ENCODE measurements at regions not wholly inside any gene's neighbourhood (a gene's known extent, or its start where the extent isn't known, plus 50 kb on each side); places are given as distances from the start of the nearest gene placed in this dataset.

DNA sequence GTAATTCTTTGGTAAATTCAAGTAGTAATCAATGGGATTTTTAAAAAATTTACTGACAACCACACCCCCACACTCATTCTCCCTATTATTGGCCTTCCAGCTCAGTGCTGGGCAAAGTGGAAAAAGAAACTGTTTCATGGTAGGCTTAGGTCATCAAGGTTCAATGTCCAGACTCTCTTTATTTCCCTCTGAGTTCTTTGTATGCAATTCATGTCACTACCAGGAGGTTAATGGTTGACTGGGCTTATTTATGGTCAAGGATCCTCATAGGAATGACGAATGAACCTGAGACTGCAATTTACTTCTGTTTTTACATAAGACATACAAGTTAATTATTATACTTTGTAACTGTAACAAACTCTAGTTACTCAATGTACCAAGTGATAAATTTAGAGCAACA lies 403.2 kb downstream of the KLHL13 start:
- DNase-seq: peak; percentile 85 to 90
- WGBS, 3 donors: 7 to 36% (median 19%) methylated on average over 1 of the region's 1 CpG
- no peaks in the 10 kb centered on the region for H3K36me3 ChIP-seq (ENCODE audit: control insufficient read depth in 3 of 3, insufficient read depth in 2 of 3, low read depth in 1 of 3, low read length in 3 of 3)
- no peaks in the 10 kb centered on the region for H3K9me3 ChIP-seq (ENCODE audit: control insufficient read depth in 2 of 2, insufficient read depth in 1 of 2, low read depth in 1 of 2, low read length in 1 of 2)
- peak; percentile 98 for FAIRE-seq
- peak overlapping the region in 1 of 3 donors; percentile 77 for H3K27ac ChIP-seq (ENCODE audit: low read depth in 1 of 3, low read length in 2 of 3)
- H3K4me1 ChIP-seq (ENCODE audit: control insufficient read depth in 3 of 3, insufficient read depth in 2 of 3, low read depth in 1 of 3, low read length in 2 of 3): peaks cover 0 to 4% (median 0%) of the 10 kb centered on the region in 3 donors
- no peaks in the 10 kb centered on the region for H3K27me3 ChIP-seq (ENCODE audit: control insufficient read depth in 3 of 3, insufficient read depth in 3 of 3, low read length in 3 of 3)
- H3K4me3 ChIP-seq (ENCODE audit: low read depth in 1 of 3, low read length in 3 of 3): no peak overlapping the region

DNA sequence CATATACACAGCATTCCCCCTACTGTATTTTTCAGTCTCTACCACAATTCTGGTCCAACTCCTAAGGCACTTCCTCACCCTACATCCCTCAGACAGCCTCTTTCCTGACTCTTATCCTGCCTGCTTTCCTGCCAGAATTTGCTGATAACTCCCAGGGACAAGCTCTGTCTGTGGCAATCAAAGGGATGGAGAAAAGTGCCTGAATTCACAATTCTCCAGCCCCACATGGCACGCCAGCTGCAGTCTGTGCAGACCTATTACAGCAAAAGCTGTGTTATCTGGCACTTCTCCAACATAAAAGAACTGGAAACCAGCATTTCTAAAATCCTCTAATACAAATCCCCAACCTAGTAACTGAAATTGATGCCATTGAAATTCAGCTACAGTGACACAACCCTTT lies 404.8 kb downstream of the KLHL13 start:
- DNase-seq (peak in 1 of 2 donors; percentile 6), FAIRE-seq (no peak)
- H3K4me1 ChIP-seq (ENCODE audit: control insufficient read depth in 3 of 3, insufficient read depth in 2 of 3, low read depth in 1 of 3, low read length in 2 of 3): peaks cover 0 to 4% (median 0%) of the 10 kb centered on the region in 3 donors
- 35 to 55% (median 47%) methylated on average over 1 of the region's 1 CpG for WGBS, 3 donors
- H3K36me3 ChIP-seq (ENCODE audit: control insufficient read depth in 3 of 3, insufficient read depth in 2 of 3, low read depth in 1 of 3, low read length in 3 of 3): no peaks in the 10 kb centered on the region
- H3K27ac ChIP-seq (ENCODE audit: low read depth in 1 of 3, low read length in 2 of 3): peak overlapping the region in 1 of 3 donors; percentile 6
- H3K9me3 ChIP-seq (ENCODE audit: control insufficient read depth in 2 of 2, insufficient read depth in 1 of 2, low read depth in 1 of 2, low read length in 1 of 2): no peaks in the 10 kb centered on the region
- H3K27me3 ChIP-seq (ENCODE audit: control insufficient read depth in 3 of 3, insufficient read depth in 3 of 3, low read length in 3 of 3): no peaks in the 10 kb centered on the region
- H3K4me3 ChIP-seq (ENCODE audit: low read depth in 1 of 3, low read length in 3 of 3): no peak overlapping the region

DNA sequence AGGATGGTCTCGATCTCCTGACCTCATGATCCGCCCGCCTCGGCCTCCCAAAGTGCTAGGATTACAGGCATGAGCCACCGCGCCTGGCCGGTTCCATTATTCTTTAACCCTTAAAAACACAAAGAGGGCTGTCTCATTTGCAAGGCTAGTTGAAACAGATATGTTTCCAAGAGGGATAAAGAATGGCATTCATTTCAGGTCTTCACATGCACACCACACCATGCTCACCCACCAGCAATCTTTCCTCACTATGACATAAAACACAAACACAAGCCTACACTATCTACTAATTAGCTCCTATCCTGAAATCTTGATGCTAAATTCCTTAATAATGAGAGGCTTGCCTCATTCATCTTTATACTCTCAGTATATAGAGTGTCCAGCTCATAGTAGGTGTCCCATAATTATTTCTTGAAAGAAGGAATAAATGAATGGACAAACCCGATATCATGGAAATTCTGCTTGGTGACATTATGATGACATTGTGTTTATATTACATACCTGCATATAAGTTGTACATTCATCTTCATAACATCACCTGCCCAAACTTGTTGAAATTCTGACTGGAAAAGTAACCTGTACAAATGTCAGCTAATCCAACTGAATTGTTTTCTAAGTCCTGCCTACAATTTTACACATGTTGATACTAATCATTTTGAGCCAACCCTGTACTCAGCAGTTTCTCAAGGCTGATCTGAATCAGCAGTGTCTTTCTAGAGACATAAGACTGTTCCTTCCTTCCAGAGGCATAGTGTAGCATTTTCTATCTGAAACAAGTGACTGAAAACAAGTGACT lies 408.5 kb downstream of the KLHL13 start:
- DNase-seq (no peak), FAIRE-seq (no peak)
- WGBS, 3 donors: 91 to 100% (median 93%) methylated on average over 1 to 8 of the region's 8 CpGs

DNA sequence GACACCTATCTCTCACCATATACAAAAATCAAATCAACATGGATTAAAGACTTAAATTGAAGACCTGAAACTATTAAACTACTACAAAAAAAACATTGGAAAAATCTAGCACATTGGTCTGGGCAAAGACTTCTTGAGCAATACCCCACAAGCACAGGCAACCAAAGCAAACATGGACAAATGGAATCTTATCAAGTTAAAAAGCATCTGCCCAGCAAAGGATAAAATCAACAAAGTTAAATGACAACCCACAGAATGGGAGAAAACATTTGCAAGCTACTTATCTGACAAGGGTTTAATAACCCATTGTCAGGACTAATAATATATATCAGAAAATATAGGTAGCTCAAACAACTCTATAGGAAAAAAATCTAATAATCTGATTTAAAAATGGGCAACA lies 415.6 kb downstream of the KLHL13 start:
- Histone ChIP-seq H3K36me3 (ENCODE audit: control insufficient read depth in 3 of 3, insufficient read depth in 2 of 3, low read depth in 1 of 3, low read length in 3 of 3) (no peaks in the 10 kb centered on the region), H3K4me3 (ENCODE audit: low read depth in 1 of 3, low read length in 3 of 3) (no peak overlapping the region), H3K4me1 (ENCODE audit: control insufficient read depth in 3 of 3, insufficient read depth in 2 of 3, low read depth in 1 of 3, low read length in 2 of 3) (no peaks in the 10 kb centered on the region), H3K27me3 (ENCODE audit: control insufficient read depth in 3 of 3, insufficient read depth in 3 of 3, low read length in 3 of 3) (no peaks in the 10 kb centered on the region), H3K9me3 (ENCODE audit: control insufficient read depth in 2 of 2, insufficient read depth in 1 of 2, low read depth in 1 of 2, low read length in 1 of 2) (peaks cover 0 to 5% of the 10 kb centered on the region in 2 donors), H3K27ac (ENCODE audit: low read depth in 1 of 3, low read length in 2 of 3) (no peak overlapping the region)
- DNase-seq (no peak), FAIRE-seq (no peak)

More for the DNA sequence above, 408.5 kb downstream of the KLHL13 start:
- Histone ChIP-seq H3K4me3 (ENCODE audit: low read depth in 1 of 3, low read length in 3 of 3) (no peak overlapping the region), H3K36me3 (ENCODE audit: control insufficient read depth in 3 of 3, insufficient read depth in 2 of 3, low read depth in 1 of 3, low read length in 3 of 3) (no peaks in the 10 kb centered on the region), H3K9me3 (ENCODE audit: control insufficient read depth in 2 of 2, insufficient read depth in 1 of 2, low read depth in 1 of 2, low read length in 1 of 2) (no peaks in the 10 kb centered on the region), H3K4me1 (ENCODE audit: control insufficient read depth in 3 of 3, insufficient read depth in 2 of 3, low read depth in 1 of 3, low read length in 2 of 3) (no peaks in the 10 kb centered on the region), H3K27me3 (ENCODE audit: control insufficient read depth in 3 of 3, insufficient read depth in 3 of 3, low read length in 3 of 3) (no peaks in the 10 kb centered on the region), H3K27ac (ENCODE audit: low read depth in 1 of 3, low read length in 2 of 3) (no peak overlapping the region)

DNA sequence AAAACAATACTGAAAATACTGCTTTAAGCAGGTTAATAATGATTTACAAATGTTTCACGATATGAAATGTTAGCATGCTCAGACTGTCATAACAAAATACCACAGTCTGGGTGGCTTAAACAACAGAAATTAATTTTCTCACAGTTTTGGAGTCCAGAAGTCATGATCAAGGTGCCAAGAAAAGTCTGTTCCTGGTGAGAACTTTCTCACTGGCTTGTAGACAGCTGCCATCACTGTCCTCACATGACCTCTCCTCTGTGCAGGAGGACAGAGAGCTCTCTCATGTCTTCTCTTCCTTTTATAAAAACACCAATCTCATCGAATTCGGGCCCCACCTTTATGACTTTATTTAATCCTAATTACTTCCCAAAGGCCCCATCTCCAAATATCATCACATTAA lies 426.7 kb downstream of the KLHL13 start:
- no peak for FAIRE-seq
- no peaks in the 10 kb centered on the region for H3K27me3 ChIP-seq (ENCODE audit: control insufficient read depth in 3 of 3, insufficient read depth in 3 of 3, low read length in 3 of 3)
- 11 to 50% (median 36%) methylated on average over 3 of the region's 3 CpGs for WGBS, 3 donors
- no peak for DNase-seq
- H3K27ac ChIP-seq (ENCODE audit: low read depth in 1 of 3, low read length in 2 of 3): no peak overlapping the region
- no peaks in the 10 kb centered on the region for H3K4me1 ChIP-seq (ENCODE audit: control insufficient read depth in 3 of 3, insufficient read depth in 2 of 3, low read depth in 1 of 3, low read length in 2 of 3)
- H3K36me3 ChIP-seq (ENCODE audit: control insufficient read depth in 3 of 3, insufficient read depth in 2 of 3, low read depth in 1 of 3, low read length in 3 of 3): no peaks in the 10 kb centered on the region
- H3K4me3 ChIP-seq (ENCODE audit: low read depth in 1 of 3, low read length in 3 of 3): no peak overlapping the region
- no peaks in the 10 kb centered on the region for H3K9me3 ChIP-seq (ENCODE audit: control insufficient read depth in 2 of 2, insufficient read depth in 1 of 2, low read depth in 1 of 2, low read length in 1 of 2)

DNA sequence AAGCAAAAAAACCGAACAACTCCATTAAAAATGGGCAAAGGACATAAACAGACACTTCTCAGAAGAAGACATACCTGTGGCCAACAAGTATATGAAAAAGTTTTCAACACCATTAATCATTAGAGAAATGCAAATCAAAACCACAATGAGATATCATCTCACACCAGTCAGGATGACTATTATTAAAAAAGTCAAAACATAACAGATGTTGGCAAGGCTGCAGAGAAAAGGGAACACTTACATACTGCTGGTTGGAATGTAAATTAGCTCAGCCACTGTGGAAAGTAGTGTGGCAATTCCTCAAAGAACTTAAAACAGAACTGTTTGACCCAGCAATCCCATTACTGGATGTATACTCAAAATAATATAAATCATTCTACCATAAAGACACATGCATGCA lies 436.3 kb downstream of the KLHL13 start:
- no peaks in the 10 kb centered on the region for H3K27me3 ChIP-seq (ENCODE audit: control insufficient read depth in 3 of 3, insufficient read depth in 3 of 3, low read length in 3 of 3)
- 58 to 77% (median 76%) methylated on average over 1 of the region's 1 CpG for WGBS, 3 donors
- no peak for DNase-seq
- H3K4me3 ChIP-seq (ENCODE audit: low read depth in 1 of 3, low read length in 3 of 3): no peak overlapping the region
- no peaks in the 10 kb centered on the region for H3K36me3 ChIP-seq (ENCODE audit: control insufficient read depth in 3 of 3, insufficient read depth in 2 of 3, low read depth in 1 of 3, low read length in 3 of 3)
- no peaks in the 10 kb centered on the region for H3K4me1 ChIP-seq (ENCODE audit: control insufficient read depth in 3 of 3, insufficient read depth in 2 of 3, low read depth in 1 of 3, low read length in 2 of 3)
- H3K9me3 ChIP-seq (ENCODE audit: control insufficient read depth in 2 of 2, insufficient read depth in 1 of 2, low read depth in 1 of 2, low read length in 1 of 2): no peaks in the 10 kb centered on the region
- no peak overlapping the region for H3K27ac ChIP-seq (ENCODE audit: low read depth in 1 of 3, low read length in 2 of 3)
- no peak for FAIRE-seq

DNA sequence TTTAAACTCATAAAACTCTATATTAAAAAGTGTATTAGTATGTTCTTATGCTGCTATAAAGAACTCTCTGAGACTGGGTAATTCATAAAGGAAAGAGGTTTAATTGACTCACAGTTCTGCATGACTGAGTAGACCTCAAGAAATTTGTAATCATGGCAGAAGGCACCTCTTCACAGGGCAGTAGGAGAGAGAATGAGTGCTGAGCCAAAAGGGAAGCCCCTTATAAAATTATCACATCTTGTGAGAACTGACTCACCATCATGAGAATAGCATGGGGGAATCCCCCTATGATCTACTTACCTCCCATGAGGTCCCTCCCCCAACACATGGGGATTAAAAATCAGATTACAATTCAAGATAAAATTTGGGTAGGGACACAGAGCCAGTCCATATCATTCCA lies 463.2 kb downstream of the KLHL13 start:
- no peak overlapping the region for H3K4me3 ChIP-seq (ENCODE audit: low read depth in 1 of 3, low read length in 3 of 3)
- no peak for FAIRE-seq
- H3K4me1 ChIP-seq (ENCODE audit: control insufficient read depth in 3 of 3, insufficient read depth in 2 of 3, low read depth in 1 of 3, low read length in 2 of 3): no peaks in the 10 kb centered on the region
- H3K27me3 ChIP-seq (ENCODE audit: control insufficient read depth in 3 of 3, insufficient read depth in 3 of 3, low read length in 3 of 3): no peaks in the 10 kb centered on the region
- no peaks in the 10 kb centered on the region for H3K36me3 ChIP-seq (ENCODE audit: control insufficient read depth in 3 of 3, insufficient read depth in 2 of 3, low read depth in 1 of 3, low read length in 3 of 3)
- H3K27ac ChIP-seq (ENCODE audit: low read depth in 1 of 3, low read length in 2 of 3): no peak overlapping the region
- DNase-seq: no peak
- H3K9me3 ChIP-seq (ENCODE audit: control insufficient read depth in 2 of 2, insufficient read depth in 1 of 2, low read depth in 1 of 2, low read length in 1 of 2): no peaks in the 10 kb centered on the region

DNA sequence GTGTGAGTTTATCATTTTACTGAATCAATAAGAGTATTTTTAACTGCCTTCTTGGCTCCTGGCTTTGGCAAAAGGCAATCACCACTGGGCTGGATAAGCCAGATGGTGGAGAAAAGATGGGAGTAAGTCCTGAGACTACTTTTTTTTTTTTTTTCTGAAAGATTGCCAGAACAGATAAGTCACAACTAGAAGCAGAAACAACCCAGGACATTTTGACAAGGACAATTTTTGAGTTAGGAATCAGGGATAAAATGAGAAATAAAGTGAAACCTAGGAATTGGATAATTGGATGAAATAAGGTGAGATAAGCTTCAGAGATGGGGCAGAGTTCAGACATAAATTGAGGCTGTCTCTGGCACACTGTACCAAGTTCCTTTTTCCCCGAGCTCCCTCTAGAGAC lies 471.0 kb downstream of the KLHL13 start:
- DNase-seq (peak in 1 of 2 donors; percentile 2), FAIRE-seq (no peak)
- Histone ChIP-seq H3K36me3 (ENCODE audit: control insufficient read depth in 3 of 3, insufficient read depth in 2 of 3, low read depth in 1 of 3, low read length in 3 of 3) (no peaks in the 10 kb centered on the region), H3K27me3 (ENCODE audit: control insufficient read depth in 3 of 3, insufficient read depth in 3 of 3, low read length in 3 of 3) (no peaks in the 10 kb centered on the region), H3K27ac (ENCODE audit: low read depth in 1 of 3, low read length in 2 of 3) (no peak overlapping the region), H3K9me3 (ENCODE audit: control insufficient read depth in 2 of 2, insufficient read depth in 1 of 2, low read depth in 1 of 2, low read length in 1 of 2) (no peaks in the 10 kb centered on the region), H3K4me3 (ENCODE audit: low read depth in 1 of 3, low read length in 3 of 3) (no peak overlapping the region), H3K4me1 (ENCODE audit: control insufficient read depth in 3 of 3, insufficient read depth in 2 of 3, low read depth in 1 of 3, low read length in 2 of 3) (no peaks in the 10 kb centered on the region)
- WGBS, 3 donors: 11 to 52% (median 14%) methylated on average over 1 of the region's 1 CpG

All from small intestine (tissue), 7 donors.